ENCODE measurements at regions not wholly inside any gene's neighbourhood (a gene's known extent, or its start where the extent isn't known, plus 50 kb on each side); places are given as distances from the start of the nearest gene placed in this dataset.

DNA sequence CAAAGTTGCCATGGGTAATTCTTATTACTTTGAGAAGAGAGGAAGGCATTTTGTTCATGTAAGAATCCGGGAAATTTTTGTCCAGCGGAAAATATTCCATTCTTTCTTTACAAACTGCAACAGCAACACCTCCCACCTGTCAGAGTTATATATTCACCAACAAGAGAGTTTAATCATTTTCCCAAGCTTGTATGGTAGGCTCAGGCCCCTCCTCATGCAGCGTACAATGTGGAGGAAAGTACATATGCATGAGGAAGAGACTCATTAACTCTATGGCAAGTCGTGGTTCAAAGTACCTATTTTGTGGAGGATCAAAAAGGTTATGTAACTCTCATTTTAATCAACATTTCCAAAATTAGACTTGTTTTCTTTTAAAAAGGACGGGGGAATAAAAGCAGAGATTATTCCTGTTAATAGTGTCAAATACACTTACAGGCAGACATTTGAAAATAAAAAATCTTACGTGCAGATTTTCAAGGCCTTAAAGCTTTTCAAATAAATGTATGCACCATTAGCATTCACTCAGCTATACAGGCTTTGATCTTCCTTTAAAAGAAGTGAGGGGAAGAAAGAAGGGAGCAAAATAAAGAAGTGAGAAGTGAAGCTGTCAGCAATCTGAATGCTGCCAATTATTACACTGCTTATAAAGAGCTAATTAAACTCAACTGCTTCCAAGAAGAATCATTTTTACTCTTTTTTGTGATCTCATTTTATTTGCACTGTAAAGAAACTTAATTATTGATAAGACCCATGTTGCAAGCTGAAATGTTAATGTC lies 204.8 kb downstream of the FAT4 start:
- DNase-seq (no peak), ATAC-seq (ENCODE audit: insufficient read depth, low read depth) (no peak)
- Histone ChIP-seq H3K9me3 (ENCODE audit: insufficient read depth, low read length, severe bottlenecking) (no peaks in the 10 kb centered on the region), H3K4me1 (ENCODE audit: insufficient read depth, low read length) (no peaks in the 10 kb centered on the region), H3K36me3 (ENCODE audit: insufficient read depth, low read length) (no peaks in the 10 kb centered on the region), H2AFZ (ENCODE audit: low read depth, low read length) (no peak overlapping the region), H4K20me1 (ENCODE audit: insufficient read depth, low read length) (no peaks in the 10 kb centered on the region), H3K27ac (ENCODE audit: low read length) (no peak overlapping the region), H3K4me2 (ENCODE audit: insufficient read depth, low read length) (no peak overlapping the region), H3K4me3 (ENCODE audit: low read depth in 1 of 2, low read length in 2 of 2) (no peak overlapping the region), H3K79me2 (ENCODE audit: insufficient read depth, low read length) (no peaks in the 10 kb centered on the region), H3K9ac (ENCODE audit: low read depth, low read length) (no peak overlapping the region), H3K27me3 (ENCODE audit: insufficient read depth, low read length, poor library complexity) (no peaks in the 10 kb centered on the region)
- TF ChIP-seq EZH2 (IDR thresholded peaks at IDR 0.05; ENCODE audit: borderline replicate concordance, low read depth, low read length, severe bottlenecking) (no peak), CTCF (IDR thresholded peaks at IDR 0.05; ENCODE audit: borderline replicate concordance, extremely low read depth, low read length, poor library complexity, severe bottlenecking) (no peak)

DNA sequence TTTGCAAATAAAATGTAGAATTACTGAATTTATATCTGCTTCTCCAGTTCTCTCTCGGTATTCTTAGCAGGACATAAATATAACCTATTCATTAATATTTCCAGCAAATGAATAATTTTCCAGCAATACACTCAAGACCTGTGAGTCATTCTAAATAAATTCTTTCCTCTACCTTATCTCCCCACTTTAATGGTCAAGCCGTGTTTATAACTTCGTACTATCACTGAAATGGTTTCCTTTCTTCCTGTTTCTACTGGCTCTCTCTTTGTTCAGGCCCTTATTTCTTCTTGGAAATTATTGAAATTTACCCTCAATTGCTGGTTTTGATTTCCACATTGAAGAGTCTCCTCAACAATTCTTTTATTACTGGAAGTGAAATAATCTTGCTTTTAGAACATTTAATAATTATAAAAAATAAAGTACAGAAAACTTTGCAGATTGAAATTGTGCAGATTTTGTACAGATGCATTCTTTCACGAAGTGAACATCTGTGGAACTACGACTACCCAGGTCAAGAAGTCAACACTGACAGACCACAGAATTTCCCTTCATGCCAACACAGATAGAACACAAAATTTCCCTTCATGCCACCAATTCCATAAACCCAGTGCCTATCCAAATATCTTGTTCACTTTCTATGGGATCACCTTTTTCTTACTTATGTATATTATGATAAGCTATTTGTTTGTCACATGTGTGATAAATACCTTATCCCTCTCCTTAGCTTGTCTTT lies 205.7 kb downstream of the FAT4 start:
- no peaks in the 10 kb centered on the region for H3K27me3 ChIP-seq (ENCODE audit: insufficient read depth, low read length, poor library complexity)
- no peaks in the 10 kb centered on the region for H4K20me1 ChIP-seq (ENCODE audit: insufficient read depth, low read length)
- no peak overlapping the region for H3K27ac ChIP-seq (ENCODE audit: low read length)
- H3K36me3 ChIP-seq (ENCODE audit: insufficient read depth, low read length) = no peaks in the 10 kb centered on the region
- H3K4me3 ChIP-seq (ENCODE audit: low read depth in 1 of 2, low read length in 2 of 2) = no peak overlapping the region
- TF ChIP-seq CTCF (IDR thresholded peaks at IDR 0.05; ENCODE audit: borderline replicate concordance, extremely low read depth, low read length, poor library complexity, severe bottlenecking) (no peak), EZH2 (IDR thresholded peaks at IDR 0.05; ENCODE audit: borderline replicate concordance, low read depth, low read length, severe bottlenecking) (no peak)
- H3K4me1 ChIP-seq (ENCODE audit: insufficient read depth, low read length) = no peaks in the 10 kb centered on the region
- no peak overlapping the region for H3K9ac ChIP-seq (ENCODE audit: low read depth, low read length)
- H2AFZ ChIP-seq (ENCODE audit: low read depth, low read length) = no peak overlapping the region
- no peak for DNase-seq
- no peaks in the 10 kb centered on the region for H3K79me2 ChIP-seq (ENCODE audit: insufficient read depth, low read length)
- ATAC-seq (ENCODE audit: insufficient read depth, low read depth) = no peak
- no peak overlapping the region for H3K4me2 ChIP-seq (ENCODE audit: insufficient read depth, low read length)
- no peaks in the 10 kb centered on the region for H3K9me3 ChIP-seq (ENCODE audit: insufficient read depth, low read length, severe bottlenecking)

- Histone ChIP-seq H3K4me2 (ENCODE audit: insufficient read depth, low read length) (no peak overlapping the region), H3K36me3 (ENCODE audit: insufficient read depth, low read length) (no peaks in the 10 kb centered on the region), H2AFZ (ENCODE audit: low read depth, low read length) (no peak overlapping the region), H3K27ac (ENCODE audit: low read length) (no peak overlapping the region), H3K79me2 (ENCODE audit: insufficient read depth, low read length) (no peaks in the 10 kb centered on the region), H4K20me1 (ENCODE audit: insufficient read depth, low read length) (no peaks in the 10 kb centered on the region), H3K4me1 (ENCODE audit: insufficient read depth, low read length) (no peaks in the 10 kb centered on the region), H3K27me3 (ENCODE audit: insufficient read depth, low read length, poor library complexity) (no peaks in the 10 kb centered on the region), H3K4me3 (ENCODE audit: low read depth in 1 of 2, low read length in 2 of 2) (no peak overlapping the region), H3K9me3 (ENCODE audit: insufficient read depth, low read length, severe bottlenecking) (no peaks in the 10 kb centered on the region), H3K9ac (ENCODE audit: low read depth, low read length) (no peak overlapping the region)
- no peak for TF ChIP-seq CTCF (IDR thresholded peaks at IDR 0.05; ENCODE audit: borderline replicate concordance, extremely low read depth, low read length, poor library complexity, severe bottlenecking)
- TF ChIP-seq EZH2 (IDR thresholded peaks at IDR 0.05; ENCODE audit: borderline replicate concordance, low read depth, low read length, severe bottlenecking) = no peak
- ATAC-seq (ENCODE audit: insufficient read depth, low read depth) (no peak), DNase-seq (no peak)
These were observed 207.8 kb downstream of the FAT4 start for GRCh38 chr4:125522588-125522987.
